ENCODE measurements at regions not wholly inside any gene's neighbourhood (a gene's known extent, or its start where the extent isn't known, plus 50 kb on each side); places are given as distances from the start of the nearest gene placed in this dataset.

- no peak for TF ChIP-seq CTCF (conservative IDR thresholded peaks at IDR 0.05 in 1 of 2, IDR thresholded peaks at IDR 0.05 in 1 of 2; ENCODE audit: low read depth in 1 of 2, low read length in 2 of 2)
- no peak for TF ChIP-seq EZH2 (IDR thresholded peaks at IDR 0.05; ENCODE audit: low read length, missing control alignments)
These were observed 951.3 kb downstream of the EPHA7 start for GRCh38 chr6:92468066-92468465.

Data from fibroblast of lung (primary cell).